ENCODE measurements at regions not wholly inside any gene's neighbourhood (a gene's known extent, or its start where the extent isn't known, plus 50 kb on each side); places are given as distances from the start of the nearest gene placed in this dataset.
A peak's percentile ranks its signal among the peaks of the same experiment; 100 is the strongest.

GRCh38 chr7:47202146-47202783 is 379.6 kb downstream of the TNS3 start:
- no peak for DNase-seq (ENCODE audit: extremely low spot score)
- ChIA-PET CTCF (no interaction called here), POLR2A (no interaction called here)
- no peak for TF ChIP-seq ELF4 (IDR thresholded peaks at IDR 0.05)
- no peak for TF ChIP-seq L3MBTL2 (conservative IDR thresholded peaks at IDR 0.05)
- TF ChIP-seq BHLHE40 (IDR thresholded peaks at IDR 0.05; ENCODE audit: borderline replicate concordance): no peak
- TF ChIP-seq HDGF (IDR thresholded peaks at IDR 0.05; ENCODE audit: borderline replicate concordance): no peak
- no peak for TF ChIP-seq PKNOX1 (IDR thresholded peaks at IDR 0.05)
- no peak for TF ChIP-seq TARDBP (IDR thresholded peaks at IDR 0.05)
- TF ChIP-seq NFRKB (IDR thresholded peaks at IDR 0.05): no peak
- no peak for TF ChIP-seq CTBP1 (IDR thresholded peaks at IDR 0.05; ENCODE audit: borderline replicate concordance)
- no peak for TF ChIP-seq FOXA1 (IDR thresholded peaks at IDR 0.05)
- TF ChIP-seq SP1 (IDR thresholded peaks at IDR 0.05): no peak
- no peak for TF ChIP-seq ARNT (IDR thresholded peaks at IDR 0.05)
- no peak for TF ChIP-seq FOXK2 (IDR thresholded peaks at IDR 0.05)
- TF ChIP-seq ZNF384 (IDR thresholded peaks at IDR 0.05): no peak
- no peak for TF ChIP-seq FOXM1 (IDR thresholded peaks at IDR 0.05; ENCODE audit: borderline replicate concordance)
- no peak for TF ChIP-seq SUZ12 (IDR thresholded peaks at IDR 0.05)
- no peak for TF ChIP-seq LEF1 (IDR thresholded peaks at IDR 0.05; ENCODE audit: borderline replicate concordance)

GRCh38 chr7:47198159-47198558 is 383.8 kb downstream of the TNS3 start:
- DNase-seq (ENCODE audit: extremely low spot score): no peak
- ChIA-PET POLR2A (no interaction called here), CTCF (no interaction called here)
- TF ChIP-seq ARNT (IDR thresholded peaks at IDR 0.05) (no peak), CTBP1 (IDR thresholded peaks at IDR 0.05; ENCODE audit: borderline replicate concordance) (no peak), FOXA1 (IDR thresholded peaks at IDR 0.05) (no peak), SUZ12 (IDR thresholded peaks at IDR 0.05) (no peak), BHLHE40 (IDR thresholded peaks at IDR 0.05; ENCODE audit: borderline replicate concordance) (no peak), LEF1 (IDR thresholded peaks at IDR 0.05; ENCODE audit: borderline replicate concordance) (no peak), HDGF (IDR thresholded peaks at IDR 0.05; ENCODE audit: borderline replicate concordance) (no peak), SP1 (IDR thresholded peaks at IDR 0.05) (no peak), TARDBP (IDR thresholded peaks at IDR 0.05) (no peak), FOXM1 (IDR thresholded peaks at IDR 0.05; ENCODE audit: borderline replicate concordance) (no peak), NFRKB (IDR thresholded peaks at IDR 0.05) (no peak)

- no peak for DNase-seq (ENCODE audit: extremely low spot score)
- POLR2A ChIA-PET: no interaction called here
- CTCF ChIA-PET: no interaction called here
- no peak for TF ChIP-seq HDGF (IDR thresholded peaks at IDR 0.05; ENCODE audit: borderline replicate concordance)
- no peak for TF ChIP-seq ELF4 (IDR thresholded peaks at IDR 0.05)
- TF ChIP-seq PKNOX1 (IDR thresholded peaks at IDR 0.05): no peak
- TF ChIP-seq SUZ12 (IDR thresholded peaks at IDR 0.05): no peak
Measured at GRCh38 chr7:47197486-47197885, 384.4 kb downstream of the TNS3 start.

- no peak for DNase-seq (ENCODE audit: extremely low spot score)
- TF ChIP-seq FOXA1 (IDR thresholded peaks at IDR 0.05): no peak
- TF ChIP-seq TARDBP (IDR thresholded peaks at IDR 0.05): no peak
- TF ChIP-seq FOXM1 (IDR thresholded peaks at IDR 0.05; ENCODE audit: borderline replicate concordance): no peak
- TF ChIP-seq L3MBTL2 (conservative IDR thresholded peaks at IDR 0.05): no peak
- TF ChIP-seq ZNF384 (IDR thresholded peaks at IDR 0.05): no peak
- TF ChIP-seq SP1 (IDR thresholded peaks at IDR 0.05): no peak
- no peak for TF ChIP-seq CTBP1 (IDR thresholded peaks at IDR 0.05; ENCODE audit: borderline replicate concordance)
- no peak for TF ChIP-seq LEF1 (IDR thresholded peaks at IDR 0.05; ENCODE audit: borderline replicate concordance)
- TF ChIP-seq HDGF (IDR thresholded peaks at IDR 0.05; ENCODE audit: borderline replicate concordance): no peak
- TF ChIP-seq BHLHE40 (IDR thresholded peaks at IDR 0.05; ENCODE audit: borderline replicate concordance): no peak
- TF ChIP-seq FOXK2 (IDR thresholded peaks at IDR 0.05): no peak
- no peak for TF ChIP-seq SUZ12 (IDR thresholded peaks at IDR 0.05)
- no peak for TF ChIP-seq PKNOX1 (IDR thresholded peaks at IDR 0.05)
- no peak for TF ChIP-seq NFRKB (IDR thresholded peaks at IDR 0.05)
- no peak for TF ChIP-seq ELF4 (IDR thresholded peaks at IDR 0.05)
- no peak for TF ChIP-seq ARNT (IDR thresholded peaks at IDR 0.05)
- POLR2A ChIA-PET: no interaction called here
- CTCF ChIA-PET: no interaction called here
Measured at GRCh38 chr7:47196737-47197136, 385.2 kb downstream of the TNS3 start.

- ChIA-PET CTCF (no interaction called here), POLR2A (no interaction called here)
- TF ChIP-seq FOXK2 (IDR thresholded peaks at IDR 0.05): no peak
- no peak for TF ChIP-seq ZNF384 (IDR thresholded peaks at IDR 0.05)
- no peak for TF ChIP-seq L3MBTL2 (conservative IDR thresholded peaks at IDR 0.05)
- no peak for TF ChIP-seq HDGF (IDR thresholded peaks at IDR 0.05; ENCODE audit: borderline replicate concordance)
- DNase-seq (ENCODE audit: extremely low spot score): no peak
Measured at GRCh38 chr7:47196106-47196645, 385.7 kb downstream of the TNS3 start.

GRCh38 chr7:47195641-47196040 is 386.3 kb downstream of the TNS3 start:
- TF ChIP-seq FOXK2 (IDR thresholded peaks at IDR 0.05) (no peak), ARNT (IDR thresholded peaks at IDR 0.05) (no peak), HDGF (IDR thresholded peaks at IDR 0.05; ENCODE audit: borderline replicate concordance) (no peak), CTBP1 (IDR thresholded peaks at IDR 0.05; ENCODE audit: borderline replicate concordance) (no peak), ZNF384 (IDR thresholded peaks at IDR 0.05) (no peak), FOXM1 (IDR thresholded peaks at IDR 0.05; ENCODE audit: borderline replicate concordance) (no peak), PKNOX1 (IDR thresholded peaks at IDR 0.05) (no peak), SUZ12 (IDR thresholded peaks at IDR 0.05) (no peak)
- DNase-seq (ENCODE audit: extremely low spot score): peak; percentile 24
- ChIA-PET POLR2A (no interaction called here), CTCF (no interaction called here)

Measured in HEK293T (cell line).